Pancreas (tissue), 10 donors: ENCODE measurements at regions not wholly inside any gene's neighbourhood (a gene's known extent, or its start where the extent isn't known, plus 50 kb on each side); places are given as distances from the start of the nearest gene placed in this dataset.

Experiments used
- ATAC-seq, 4 donors: fragments of 200-7000 bp; cut with Tn5 transposase; one replicate each; pipeline versions ENCODE4 v1.8.0 to v1.9.1; 2020; ENCODE audit warnings: mild to moderate bottlenecking in 4 of 4, moderate library complexity in 4 of 4
- DNase-seq, 6 donors: peaks; one replicate each; pipeline ENCODE4 v3.0.0-alpha.2; 2020
- FAIRE-seq: peaks from 2 replicates; lab custom pipeline; 2012; peaks lifted over from hg19 to GRCh38; lab: Jason Lieb, UNC
- H3K27ac ChIP-seq, 4 donors: fragments of 200-600 bp; sonication (generic); 1 replicate in 3 of 4; 2 replicates in 1 of 4; pipeline versions ENCODE4 v1.5.0 to v1.8.0; 2020
- H3K27me3 ChIP-seq, 4 donors: fragments of 200-600 bp; one replicate each; pipeline ENCODE4 v1.8.0; 2021
- H3K36me3 ChIP-seq, 3 donors: fragments of 200-600 bp; sonication (generic) in 1 of 3; one replicate each; pipeline versions ENCODE4 v1.5.0 to v1.8.0; 2020 to 2021
- H3K4me1 ChIP-seq, 3 donors: fragments of 200-600 bp; one replicate each; pipeline ENCODE4 v1.8.0; 2021
- H3K4me3 ChIP-seq, 4 donors: fragments of 200-600 bp; sonication (generic) in 2 of 4; one replicate each; pipeline versions ENCODE4 v1.5.0 to v1.8.0; 2020 to 2021
- H3K9me3 ChIP-seq, 4 donors: fragments of 200-600 bp; one replicate each; pipeline ENCODE4 v1.8.0; 2021
- CTCF ChIP-seq, 4 donors: fragments of 200-600 bp; sonication (generic) in 3 of 4; IDR thresholded peaks; one replicate each; pipeline versions ENCODE4 v1.5.0 to v1.8.0; 2021; ENCODE audit warnings: antibody characterized with exemption in 4 of 4
- WGBS, 2 donors: extraction: QIAGEN DNeasy Blood & Tissue Kit; methylation state at CpG; one replicate each; pipeline ENCODE4 v1.1.7; 2013; 5-methylcytosine and 5-hydroxymethylcytosine counted together
- intact Hi-C, 3 donors: fragments of 100-400 bp; cut with DNase I; formaldehyde crosslinking; loops; one replicate each; pipeline versions ENCODE4 v1.11.1 to v1.14.2; 2022
- donor health status: healthy with polysubstance abuse.
- donor health status: DM: no; HTN: no; CAD: no; lungs with moderate emphysema.
- donor health status: DM: no; HTN: no; CAD: no.
- donor health status: control.
- donor health status: control.
- donor health status: Bipolar disorder and iron deficiency.
- donor health status: DM: yes; HTN: yes; CAD: no.
- donor health status: DM: no; HTN: no; CAD: no.
- donor health status: DM: no; HTN: no; CAD: no.
- donor health status: DM: yes; HTN: yes; CAD: no.

- no peak for ATAC-seq
- DNase-seq = no peak
- no peak for TF ChIP-seq CTCF (IDR thresholded peaks at IDR 0.05)
- H3K27me3 ChIP-seq = no peaks in the 10 kb centered on the region
- H3K4me1 ChIP-seq = no peaks in the 10 kb centered on the region
- WGBS, 2 donors = 25 to 33% methylated on average over 1 of the region's 1 CpG
- no peak overlapping the region for H3K4me3 ChIP-seq
- no peak overlapping the region for H3K27ac ChIP-seq
- intact Hi-C loops = no loop called here
- no peak for FAIRE-seq
- no peaks in the 10 kb centered on the region for H3K36me3 ChIP-seq
- no peaks in the 10 kb centered on the region for H3K9me3 ChIP-seq
These were observed 393.9 kb downstream of the TUSC1 start for GRCh38 chr9:25284365-25284764.

- FAIRE-seq (no peak), ATAC-seq (no peak), DNase-seq (no peak)
- intact Hi-C loops = no loop called here
- Histone ChIP-seq H3K27ac (no peak overlapping the region), H3K27me3 (no peaks in the 10 kb centered on the region), H3K9me3 (no peaks in the 10 kb centered on the region), H3K36me3 (no peaks in the 10 kb centered on the region), H3K4me3 (no peak overlapping the region), H3K4me1 (no peaks in the 10 kb centered on the region)
- 60 to 74% methylated on average over 1 of the region's 1 CpG for WGBS, 2 donors
- TF ChIP-seq CTCF (IDR thresholded peaks at IDR 0.05) = no peak
These were observed 395.3 kb downstream of the TUSC1 start for GRCh38 chr9:25282946-25283345.

GRCh38 chr9:25261445-25261844, 416.8 kb downstream of the TUSC1 start:
- ATAC-seq = no peak
- Histone ChIP-seq H3K27me3 (no peaks in the 10 kb centered on the region), H3K9me3 (no peaks in the 10 kb centered on the region), H3K4me3 (no peak overlapping the region), H3K36me3 (no peaks in the 10 kb centered on the region), H3K27ac (no peak overlapping the region), H3K4me1 (no peaks in the 10 kb centered on the region)
- no peak for FAIRE-seq
- WGBS, 2 donors = 58 to 69% methylated on average over 4 of the region's 4 CpGs
- intact Hi-C loops = no loop called here
- TF ChIP-seq CTCF (IDR thresholded peaks at IDR 0.05) = no peak
- no peak for DNase-seq

GRCh38 chr9:25260046-25260445, 418.2 kb downstream of the TUSC1 start:
- intact Hi-C loops = no loop called here
- no peak for FAIRE-seq
- H3K4me3 ChIP-seq = no peak overlapping the region
- H3K4me1 ChIP-seq = no peaks in the 10 kb centered on the region
- no peaks in the 10 kb centered on the region for H3K27me3 ChIP-seq
- no peak for ATAC-seq
- no peaks in the 10 kb centered on the region for H3K9me3 ChIP-seq
- no peaks in the 10 kb centered on the region for H3K36me3 ChIP-seq
- no peak for TF ChIP-seq CTCF (IDR thresholded peaks at IDR 0.05)
- H3K27ac ChIP-seq = no peak overlapping the region
- 23 to 28% methylated on average over 1 of the region's 1 CpG for WGBS, 2 donors
- no peak for DNase-seq

GRCh38 chr9:25255216-25255615, 423.0 kb downstream of the TUSC1 start:
- ATAC-seq (no peak), DNase-seq (peak in 1 of 6 donors; percentile 23), FAIRE-seq (no peak)
- Histone ChIP-seq H3K4me1 (no peaks in the 10 kb centered on the region), H3K36me3 (no peaks in the 10 kb centered on the region), H3K9me3 (no peaks in the 10 kb centered on the region), H3K4me3 (no peak overlapping the region), H3K27ac (no peak overlapping the region), H3K27me3 (no peaks in the 10 kb centered on the region)
- intact Hi-C loops = no loop called here
- 83 to 90% methylated on average over 5 of the region's 5 CpGs for WGBS, 2 donors
- no peak for TF ChIP-seq CTCF (IDR thresholded peaks at IDR 0.05)
